Spinal cord (tissue), 9 donors: ENCODE measurements at regions not wholly inside any gene's neighbourhood (a gene's known extent, or its start where the extent isn't known, plus 50 kb on each side); places are given as distances from the start of the nearest gene placed in this dataset.
"Not testable (repeated sequence)": the region's sequence is repeated elsewhere in the genome, so short reads cannot be mapped to it uniquely, and the experiment has no call there.

Experiments
- DNase-seq, 6 donors: peaks; one replicate each; pipeline versions ENCODE4 v3.0.0 to v3.0.0-alpha.2; 2013 to 2015; ENCODE audit warnings: low spot score in 6 of 6, low read depth in 4 of 6
- H3K27ac ChIP-seq: one replicate; pipeline ENCODE4 v1.5.1; 2013; ENCODE audit warnings: low read depth, low read length, control low read depth
- H3K27me3 ChIP-seq: one replicate; pipeline ENCODE4 v1.6.1; 2013; ENCODE audit warnings: low read length; ENCODE audit not compliant: control insufficient read depth, insufficient read depth
- H3K36me3 ChIP-seq: one replicate; pipeline ENCODE4 v1.6.1; 2013; ENCODE audit warnings: low read length; ENCODE audit not compliant: control insufficient read depth, insufficient read depth
- H3K4me1 ChIP-seq: one replicate; pipeline ENCODE4 v1.6.1; 2013; ENCODE audit warnings: low read length; ENCODE audit not compliant: control insufficient read depth, insufficient read depth
- H3K4me3 ChIP-seq: one replicate; pipeline ENCODE4 v1.5.1; 2013; ENCODE audit warnings: low read depth, low read length, control low read depth
- H3K9me3 ChIP-seq: one replicate; pipeline ENCODE4 v1.6.1; 2013; ENCODE audit warnings: low read length; ENCODE audit not compliant: control insufficient read depth, insufficient read depth
- WGBS: methylation state at CpG from one replicate; pipeline ENCODE4 v1.1.5; 2013; ENCODE audit warnings: missing lambda C conversion rate; ENCODE audit not compliant: insufficient coverage; 5-methylcytosine and 5-hydroxymethylcytosine counted together
- donor health status: healthy.

- Histone ChIP-seq H3K27ac (no peak overlapping the region), H3K27me3 (no peaks in the 10 kb centered on the region), H3K9me3 (no peaks in the 10 kb centered on the region), H3K4me3 (no peak overlapping the region), H3K36me3 (no peaks in the 10 kb centered on the region), H3K4me1 (no peaks in the 10 kb centered on the region)
- DNase-seq: no peak
Observed at GRCh38 chr12:63005382-63005781, 70.4 kb upstream of the PPM1H start.

GRCh38 chr12:63003223-63003819 lies 68.4 kb upstream of the PPM1H start:
- no peaks in the 10 kb centered on the region for H3K4me1 ChIP-seq
- H3K27ac ChIP-seq: no peak overlapping the region
- H3K9me3 ChIP-seq: no peaks in the 10 kb centered on the region
- H3K4me3 ChIP-seq: no peak overlapping the region
- no peaks in the 10 kb centered on the region for H3K27me3 ChIP-seq
- H3K36me3 ChIP-seq: no peaks in the 10 kb centered on the region
- 98% methylated on average over 21 of the region's 22 CpGs for WGBS
- no peak for DNase-seq

GRCh38 chr12:63002059-63002458 lies 67.1 kb upstream of the PPM1H start:
- not testable (repeated sequence) for H3K4me3 ChIP-seq, H3K27me3 ChIP-seq, H3K36me3 ChIP-seq, H3K4me1 ChIP-seq, DNase-seq, H3K9me3 ChIP-seq, H3K27ac ChIP-seq
- WGBS: no CpG with 5 or more reads among the region's 2 CpGs

GRCh38 chr12:62998454-62998853 lies 63.5 kb upstream of the PPM1H start:
- H3K9me3 ChIP-seq: no peaks in the 10 kb centered on the region
- DNase-seq: no peak
- WGBS: 100% methylated on average over 1 of the region's 1 CpG
- H3K27me3 ChIP-seq: no peaks in the 10 kb centered on the region
- no peak overlapping the region for H3K27ac ChIP-seq
- no peak overlapping the region for H3K4me3 ChIP-seq
- no peaks in the 10 kb centered on the region for H3K4me1 ChIP-seq
- no peaks in the 10 kb centered on the region for H3K36me3 ChIP-seq

GRCh38 chr12:62995097-62995496 lies 60.1 kb upstream of the PPM1H start:
- Histone ChIP-seq H3K36me3 (no peaks in the 10 kb centered on the region), H3K4me3 (no peak overlapping the region), H3K27me3 (no peaks in the 10 kb centered on the region), H3K9me3 (no peaks in the 10 kb centered on the region), H3K4me1 (no peaks in the 10 kb centered on the region), H3K27ac (no peak overlapping the region)
- DNase-seq: no peak

- no peak for DNase-seq
- no peak overlapping the region for H3K27ac ChIP-seq
- H3K4me1 ChIP-seq: no peaks in the 10 kb centered on the region
- no CpG with 5 or more reads among the region's 2 CpGs for WGBS
- no peaks in the 10 kb centered on the region for H3K9me3 ChIP-seq
- H3K4me3 ChIP-seq: no peak overlapping the region
- H3K36me3 ChIP-seq: no peaks in the 10 kb centered on the region
- no peaks in the 10 kb centered on the region for H3K27me3 ChIP-seq
Observed at GRCh38 chr12:62986844-62987243, 51.9 kb upstream of the PPM1H start.
